HepG2 (cell line): ENCODE measurements at regions not wholly inside any gene's neighbourhood (a gene's known extent, or its start where the extent isn't known, plus 50 kb on each side); places are given as distances from the start of the nearest gene placed in this dataset.

Experiments used
- ATAC-seq: fragments of 200-7000 bp; cut with Tn5 transposase; 3 replicates; pipeline ENCODE4 v1.9.1; 2020; ENCODE audit warnings: mild to moderate bottlenecking, moderate library complexity
- BruUV-seq: library from RNA; stranded (reverse); fragments of 400-500 nt; replicated peaks from 2 replicates; lab custom pipeline; 2021; lab: Mats Ljungman, UMichigan
- CTCF ChIA-PET: fragments of 300-600 bp; formaldehyde crosslinking; extraction: SDS; loops from one replicate; lab custom pipeline; 2021; ENCODE audit warnings: low total read pairs, inconsistent platforms, low intra/inter-chr PET ratio; lab: Yijun Ruan, JAX
- POLR2A ChIA-PET: fragments of 350-600 bp; sonication (Branson Sonifier 250); formaldehyde crosslinking; loops from one replicate; lab custom pipeline; 2020; ENCODE audit warnings: antibody characterized with exemption, inconsistent platforms; lab: Yijun Ruan, JAX
- DNase-seq: peaks from one replicate; pipeline ENCODE4 v3.0.0-alpha.2; 2015; ENCODE audit warnings: low spot score
- FAIRE-seq: peaks from 3 replicates; lab custom pipeline; 2011; peaks lifted over from hg19 to GRCh38; lab: Jason Lieb, UNC
- H2AFZ ChIP-seq: one replicate; pipeline ENCODE4 v1.6.1; 2011; ENCODE audit warnings: low read length, inconsistent platforms
- H3K27ac ChIP-seq: fragments of 300-600 bp; 3 replicates; pipeline ENCODE4 v1.8.0; 2011; ENCODE audit warnings: mixed run types, mild to moderate bottlenecking, mixed read lengths, low read length, inconsistent platforms; ENCODE audit not compliant: insufficient read depth; ENCODE audit errors: extremely low read length
- H3K27me3 ChIP-seq, 2 experiments: fragments of 200-600 bp in 1 of 2; 2 replicates in 1 of 2; 3 replicates in 1 of 2; pipeline versions ENCODE4 v1.6.0 to v1.8.0; 2011; ENCODE audit warnings: low read length in 2 of 2, mild to moderate bottlenecking in 2 of 2, moderate library complexity in 2 of 2, inconsistent platforms in 1 of 2; ENCODE audit not compliant: insufficient read depth in 2 of 2, control insufficient read depth in 1 of 2
- H3K36me3 ChIP-seq, 2 experiments: fragments of 200-600 bp in 1 of 2; replicated peaks in 1 of 2; 2 replicates in 1 of 2; 3 replicates in 1 of 2; pipeline versions ENCODE4 v1.5.1 to v1.8.0; 2011; ENCODE audit warnings: low read length in 2 of 2, inconsistent platforms in 1 of 2; ENCODE audit not compliant: insufficient read depth in 2 of 2, control insufficient read depth in 1 of 2
- H3K4me1 ChIP-seq: 2 replicates; pipeline ENCODE4 v1.5.1; 2012; ENCODE audit warnings: low read length, inconsistent platforms; ENCODE audit not compliant: insufficient read depth
- H3K4me2 ChIP-seq: 2 replicates; pipeline ENCODE4 v1.6.0; 2011; ENCODE audit warnings: low read depth, low read length, inconsistent platforms
- H3K4me3 ChIP-seq, 3 experiments: fragments of 200-600 bp in 1 of 3; sonication (generic), shearing (Covaris generic) in 1 of 3; replicated peaks in 1 of 3; 2 replicates each; pipeline ENCODE4 v1.5.1; 2011 to 2016; ENCODE audit warnings: low read length in 3 of 3, inconsistent platforms in 2 of 3, low read depth in 2 of 3, mild to moderate bottlenecking in 2 of 3, control low read depth in 1 of 3, mixed read lengths in 1 of 3; ENCODE audit not compliant: insufficient read depth in 1 of 3
- H3K79me2 ChIP-seq: one replicate; pipeline ENCODE4 v1.6.1; 2011; ENCODE audit warnings: low read length, inconsistent platforms; ENCODE audit not compliant: insufficient read depth
- H3K9ac ChIP-seq: 2 replicates; pipeline ENCODE4 v1.6.0; 2011; ENCODE audit warnings: mild to moderate bottlenecking, low read depth, low read length, inconsistent platforms; ENCODE audit not compliant: insufficient read depth
- H3K9me3 ChIP-seq: 2 replicates; pipeline ENCODE4 v1.5.1; 2012; ENCODE audit warnings: mild to moderate bottlenecking, low read length
- H4K20me1 ChIP-seq: 2 replicates; pipeline ENCODE4 v1.6.0; 2011; ENCODE audit warnings: inconsistent platforms, mild to moderate bottlenecking, low read length, moderate library complexity; ENCODE audit not compliant: insufficient read depth
- ARID5B ChIP-seq: IDR thresholded peaks from 2 replicates; pipeline ENCODE4 v1.4.0; 2020; ENCODE audit warnings: mild to moderate bottlenecking, missing genetic modification reagents
- ATF4 ChIP-seq, 2 experiments: fragments of 450-650 bp in 1 of 2; sonication (generic) in 1 of 2; formaldehyde crosslinking; IDR thresholded peaks; 2 replicates each; pipeline versions ENCODE4 v1.5.0 to v1.8.0; 2020 to 2022; ENCODE audit warnings: mild to moderate bottlenecking in 1 of 2, missing genetic modification reagents in 1 of 2
- CEBPG ChIP-seq: IDR thresholded peaks from 2 replicates; pipeline ENCODE4 v1.6.1; 2016
- IRX3 ChIP-seq: sonication (generic); formaldehyde crosslinking; IDR thresholded peaks from 2 replicates; pipeline ENCODE4 v1.8.1; 2023; ENCODE audit warnings: mild to moderate bottlenecking, low read depth, missing genetic modification reagents, borderline replicate concordance
- JDP2 ChIP-seq: sonication (generic); formaldehyde crosslinking; IDR thresholded peaks from 2 replicates; pipeline ENCODE4 v1.8.1; 2022; ENCODE audit warnings: missing genetic modification reagents, borderline replicate concordance
- NR2F1 ChIP-seq, 2 experiments: fragments of 450-650 bp in 1 of 2; formaldehyde crosslinking in 1 of 2; IDR thresholded peaks; 2 replicates each; pipeline versions ENCODE4 v1.5.0 to v1.6.1; 2016 to 2020; ENCODE audit warnings: mild to moderate bottlenecking in 1 of 2, missing compliant biosample characterization in 1 of 2, missing genetic modification reagents in 1 of 2, moderate library complexity in 1 of 2
- PITX1 ChIP-seq: sonication (generic); formaldehyde crosslinking; IDR thresholded peaks from 2 replicates; pipeline ENCODE4 v1.5.1; 2020; ENCODE audit warnings: mild to moderate bottlenecking, missing genetic modification reagents
- ZBTB43 ChIP-seq: sonication (generic); formaldehyde crosslinking; conservative IDR thresholded peaks from 2 replicates; pipeline ENCODE4 v1.4.0; 2020; ENCODE audit warnings: missing genetic modification reagents
- ZNF644 ChIP-seq: IDR thresholded peaks from 2 replicates; pipeline ENCODE4 v1.6.1; 2016; ENCODE audit warnings: low read depth
- ZNF7 ChIP-seq: IDR thresholded peaks from 2 replicates; pipeline ENCODE4 v1.6.1; 2016; ENCODE audit warnings: missing biosample characterization, missing genetic modification reagents
- ZNF703 ChIP-seq: sonication (generic); formaldehyde crosslinking; IDR thresholded peaks from 2 replicates; pipeline ENCODE4 v1.5.1; 2020; ENCODE audit warnings: missing genetic modification reagents, mild to moderate bottlenecking, moderate library complexity, borderline replicate concordance
- ZNF768 ChIP-seq: sonication (generic); formaldehyde crosslinking; IDR thresholded peaks from 2 replicates; pipeline ENCODE4 v1.4.0; 2020; ENCODE audit warnings: missing genetic modification reagents
- WGBS: methylation state at CpG from one replicate; pipeline ENCODE4 v1.1.6; 2017; ENCODE audit warnings: low lambda C conversion rate; 5-methylcytosine and 5-hydroxymethylcytosine counted together
- in situ Hi-C: cut with HindIII; loops from 2 replicates; pipeline ENCODE4 v1.10.0; 2017; ENCODE audit warnings: low pct_unique_long_range_greater_than_20kb; ENCODE audit not compliant: extremely low pct_ligation_motif_present
- intact Hi-C: fragments of 100-400 bp; cut with micrococcal nuclease; formaldehyde crosslinking; loops from one replicate; pipeline ENCODE4 v1.10.0; 2022; ENCODE audit not compliant: unreplicated experiment

- no peak overlapping the region for H3K9ac ChIP-seq
- TF ChIP-seq ZNF703 (CRISPR knock-in tag) (no peak), ZNF768 (CRISPR knock-in tag) (peak; percentile 83), ZNF644 (CRISPR knock-in tag) (no peak)
- TF ChIP-seq, all 625 proteins: peak for 1
- Histone ChIP-seq H3K4me2 (no peak overlapping the region), H4K20me1 (no peaks in the 10 kb centered on the region), H3K9me3 (no peaks in the 10 kb centered on the region), H3K36me3 (no peaks in the 10 kb centered on the region), H2AFZ (no peak overlapping the region), H3K79me2 (no peaks in the 10 kb centered on the region), H3K27ac (no peak overlapping the region), H3K4me1 (no peaks in the 10 kb centered on the region), H3K4me3 (no peak overlapping the region), H3K27me3 (peaks cover 0 to 7% of the 10 kb centered on the region in 2 experiments; a peak in 3 of 5 replicates)
- no peak for FAIRE-seq
- in situ Hi-C loops (no loop called here), intact Hi-C loops (no loop called here)
- CTCF ChIA-PET = no interaction called here
- no peak for DNase-seq
- BruUV-seq = no TSS peak
- ATAC-seq = no peak
- POLR2A ChIA-PET = no interaction called here
- WGBS = 58% methylated on average over 19 of the region's 19 CpGs
These were observed 151.4 kb downstream of the RPS24 start for GRCh38 chr10:78184851-78185692.

- in situ Hi-C loops = no loop called here
- Histone ChIP-seq H3K4me1 (no peaks in the 10 kb centered on the region), H3K9me3 (no peaks in the 10 kb centered on the region), H4K20me1 (no peaks in the 10 kb centered on the region), H3K4me3 (no peak overlapping the region), H2AFZ (no peak overlapping the region), H3K36me3 (no peaks in the 10 kb centered on the region), H3K79me2 (no peaks in the 10 kb centered on the region), H3K27ac (no peak overlapping the region), H3K9ac (no peak overlapping the region), H3K4me2 (no peak overlapping the region), H3K27me3 (peaks cover 0 to 6% of the 10 kb centered on the region in 2 experiments; a peak in 3 of 5 replicates)
- intact Hi-C loops = no loop called here
- ATAC-seq (no peak), FAIRE-seq (no peak), DNase-seq (no peak)
- ChIA-PET CTCF (no interaction called here), POLR2A (no interaction called here)
- no CpG with 5 or more reads among the region's 2 CpGs for WGBS
- BruUV-seq = no TSS peak
- TF ChIP-seq ZBTB43 (CRISPR knock-in tag) (no peak), JDP2 (CRISPR knock-in tag) (no peak), NR2F1 (CRISPR knock-in tag; IDR thresholded peaks at IDR 0.05) (no peak), IRX3 (CRISPR knock-in tag) (no peak), ATF4 (CRISPR knock-in tag; IDR thresholded peaks at IDR 0.05) (no peak), CEBPG (CRISPR knock-in tag) (no peak), ZNF7 (no peak), PITX1 (CRISPR knock-in tag) (no peak), ARID5B (no peak)
These were observed 152.0 kb downstream of the RPS24 start for GRCh38 chr10:78185693-78186055.
